HepG2 (cell line): ENCODE measurements at regions not wholly inside any gene's neighbourhood (a gene's known extent, or its start where the extent isn't known, plus 50 kb on each side); places are given as distances from the start of the nearest gene placed in this dataset.

Experiments used
- ATAC-seq: fragments of 200-7000 bp; cut with Tn5 transposase; 3 replicates; pipeline ENCODE4 v1.9.1; 2020; ENCODE audit warnings: mild to moderate bottlenecking, moderate library complexity
- BruUV-seq: library from RNA; stranded (reverse); fragments of 400-500 nt; replicated peaks from 2 replicates; lab custom pipeline; 2021; lab: Mats Ljungman, UMichigan
- CTCF ChIA-PET: fragments of 300-600 bp; formaldehyde crosslinking; extraction: SDS; loops from one replicate; lab custom pipeline; 2021; ENCODE audit warnings: low total read pairs, inconsistent platforms, low intra/inter-chr PET ratio; lab: Yijun Ruan, JAX
- POLR2A ChIA-PET: fragments of 350-600 bp; sonication (Branson Sonifier 250); formaldehyde crosslinking; loops from one replicate; lab custom pipeline; 2020; ENCODE audit warnings: antibody characterized with exemption, inconsistent platforms; lab: Yijun Ruan, JAX
- DNase-seq: peaks from one replicate; pipeline ENCODE4 v3.0.0-alpha.2; 2015; ENCODE audit warnings: low spot score
- FAIRE-seq: peaks from 3 replicates; lab custom pipeline; 2011; peaks lifted over from hg19 to GRCh38; lab: Jason Lieb, UNC
- H2AFZ ChIP-seq: one replicate; pipeline ENCODE4 v1.6.1; 2011; ENCODE audit warnings: low read length, inconsistent platforms
- H3K27ac ChIP-seq: fragments of 300-600 bp; 3 replicates; pipeline ENCODE4 v1.8.0; 2011; ENCODE audit warnings: mixed run types, mild to moderate bottlenecking, mixed read lengths, low read length, inconsistent platforms; ENCODE audit not compliant: insufficient read depth; ENCODE audit errors: extremely low read length
- H3K27me3 ChIP-seq, 2 experiments: fragments of 200-600 bp in 1 of 2; 2 replicates in 1 of 2; 3 replicates in 1 of 2; pipeline versions ENCODE4 v1.6.0 to v1.8.0; 2011; ENCODE audit warnings: low read length in 2 of 2, mild to moderate bottlenecking in 2 of 2, moderate library complexity in 2 of 2, inconsistent platforms in 1 of 2; ENCODE audit not compliant: insufficient read depth in 2 of 2, control insufficient read depth in 1 of 2
- H3K36me3 ChIP-seq, 2 experiments: fragments of 200-600 bp in 1 of 2; replicated peaks in 1 of 2; 2 replicates in 1 of 2; 3 replicates in 1 of 2; pipeline versions ENCODE4 v1.5.1 to v1.8.0; 2011; ENCODE audit warnings: low read length in 2 of 2, inconsistent platforms in 1 of 2; ENCODE audit not compliant: insufficient read depth in 2 of 2, control insufficient read depth in 1 of 2
- H3K4me1 ChIP-seq: 2 replicates; pipeline ENCODE4 v1.5.1; 2012; ENCODE audit warnings: low read length, inconsistent platforms; ENCODE audit not compliant: insufficient read depth
- H3K4me2 ChIP-seq: 2 replicates; pipeline ENCODE4 v1.6.0; 2011; ENCODE audit warnings: low read depth, low read length, inconsistent platforms
- H3K4me3 ChIP-seq, 3 experiments: fragments of 200-600 bp in 1 of 3; sonication (generic), shearing (Covaris generic) in 1 of 3; replicated peaks in 1 of 3; 2 replicates each; pipeline ENCODE4 v1.5.1; 2011 to 2016; ENCODE audit warnings: low read length in 3 of 3, inconsistent platforms in 2 of 3, low read depth in 2 of 3, mild to moderate bottlenecking in 2 of 3, control low read depth in 1 of 3, mixed read lengths in 1 of 3; ENCODE audit not compliant: insufficient read depth in 1 of 3
- H3K79me2 ChIP-seq: one replicate; pipeline ENCODE4 v1.6.1; 2011; ENCODE audit warnings: low read length, inconsistent platforms; ENCODE audit not compliant: insufficient read depth
- H3K9ac ChIP-seq: 2 replicates; pipeline ENCODE4 v1.6.0; 2011; ENCODE audit warnings: mild to moderate bottlenecking, low read depth, low read length, inconsistent platforms; ENCODE audit not compliant: insufficient read depth
- H3K9me3 ChIP-seq: 2 replicates; pipeline ENCODE4 v1.5.1; 2012; ENCODE audit warnings: mild to moderate bottlenecking, low read length
- H4K20me1 ChIP-seq: 2 replicates; pipeline ENCODE4 v1.6.0; 2011; ENCODE audit warnings: inconsistent platforms, mild to moderate bottlenecking, low read length, moderate library complexity; ENCODE audit not compliant: insufficient read depth
- BORCS8-MEF2B ChIP-seq: sonication (generic); formaldehyde crosslinking; IDR thresholded peaks from 2 replicates; pipeline ENCODE4 v1.8.0; 2022; ENCODE audit warnings: mild to moderate bottlenecking, missing genetic modification reagents
- MATR3 ChIP-seq: sonication (generic); formaldehyde crosslinking; IDR thresholded peaks from 2 replicates; pipeline ENCODE4 v1.4.0; 2020; ENCODE audit warnings: missing genetic modification reagents
- MIER3 ChIP-seq: IDR thresholded peaks from 2 replicates; pipeline ENCODE4 v1.6.1; 2016; ENCODE audit warnings: missing compliant biosample characterization, borderline replicate concordance
- MTF2 ChIP-seq: sonication (generic); formaldehyde crosslinking; IDR thresholded peaks from 2 replicates; pipeline ENCODE4 v1.5.0; 2020; ENCODE audit warnings: missing genetic modification reagents, borderline replicate concordance
- NAIF1 ChIP-seq: sonication (generic); formaldehyde crosslinking; IDR thresholded peaks from 2 replicates; pipeline ENCODE4 v1.5.0; 2020; ENCODE audit warnings: mild to moderate bottlenecking, missing genetic modification reagents, borderline replicate concordance
- NFYB ChIP-seq: sonication (generic); formaldehyde crosslinking; IDR thresholded peaks from 2 replicates; pipeline ENCODE4 v1.4.0; 2020; ENCODE audit warnings: missing genetic modification reagents
- PAX8 ChIP-seq: sonication (generic); formaldehyde crosslinking; IDR thresholded peaks from 2 replicates; pipeline ENCODE4 v1.8.0; 2022; ENCODE audit warnings: mild to moderate bottlenecking, missing genetic modification reagents, borderline replicate concordance
- SMAD9 ChIP-seq: sonication (generic); formaldehyde crosslinking; IDR thresholded peaks from 2 replicates; pipeline ENCODE4 v1.5.1; 2020; ENCODE audit warnings: mild to moderate bottlenecking, missing genetic modification reagents
- TBL1XR1 ChIP-seq: fragments of 150-350 bp; IDR thresholded peaks from 2 replicates; pipeline ENCODE4 v1.6.1; 2014; ENCODE audit warnings: borderline replicate concordance, low read length; ENCODE audit not compliant: partially characterized antibody
- ZMYM4 ChIP-seq: sonication (generic); formaldehyde crosslinking; IDR thresholded peaks from 2 replicates; pipeline ENCODE4 v1.8.1; 2023; ENCODE audit warnings: mild to moderate bottlenecking, missing genetic modification reagents
- WGBS: methylation state at CpG from one replicate; pipeline ENCODE4 v1.1.6; 2017; ENCODE audit warnings: low lambda C conversion rate; 5-methylcytosine and 5-hydroxymethylcytosine counted together
- in situ Hi-C: cut with HindIII; loops from 2 replicates; pipeline ENCODE4 v1.10.0; 2017; ENCODE audit warnings: low pct_unique_long_range_greater_than_20kb; ENCODE audit not compliant: extremely low pct_ligation_motif_present
- intact Hi-C: fragments of 100-400 bp; cut with micrococcal nuclease; formaldehyde crosslinking; loops from one replicate; pipeline ENCODE4 v1.10.0; 2022; ENCODE audit not compliant: unreplicated experiment
- TF ChIP-seq, protein P1 (sequence below): sonication (generic); formaldehyde crosslinking; IDR thresholded peaks from 2 replicates; pipeline ENCODE4 v1.4.0; 2020; ENCODE audit warnings: missing genetic modification reagents
- TF ChIP-seq, protein P2 (sequence below): sonication (generic); formaldehyde crosslinking; IDR thresholded peaks from 2 replicates; pipeline ENCODE4 v1.4.0; 2020; ENCODE audit warnings: missing genetic modification reagents, borderline replicate concordance
- TF ChIP-seq, protein P3 (sequence below): sonication (generic); formaldehyde crosslinking; IDR thresholded peaks from 2 replicates; pipeline ENCODE4 v1.8.1; 2023; ENCODE audit warnings: mild to moderate bottlenecking, missing genetic modification reagents
- TF ChIP-seq, protein P4 (sequence below): sonication (generic); formaldehyde crosslinking; IDR thresholded peaks from 2 replicates; pipeline ENCODE4 v1.8.0; 2022; ENCODE audit warnings: mild to moderate bottlenecking, missing genetic modification reagents; ENCODE audit not compliant: insufficient replicate concordance

DNA sequence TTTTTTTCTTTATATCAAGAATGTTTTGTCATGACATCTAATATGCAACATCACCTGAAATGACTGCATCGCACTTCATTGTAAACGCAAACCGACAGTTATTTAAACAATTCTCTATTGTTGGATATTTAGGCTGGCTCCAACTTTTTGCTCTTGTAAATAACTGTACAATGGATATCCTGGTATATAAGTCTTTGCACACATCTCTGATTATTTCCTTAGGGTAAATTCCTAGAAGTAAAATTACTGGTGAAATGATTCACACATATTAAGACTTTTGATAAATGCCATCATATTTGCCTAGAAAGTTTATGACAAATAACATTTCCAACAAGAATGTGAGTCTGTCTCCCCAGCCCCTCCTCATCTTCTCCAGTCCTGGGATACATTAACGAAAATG, 154.7 kb downstream of the TFAP2C start:
- no peak overlapping the region for H3K4me2 ChIP-seq
- no peak for DNase-seq
- H2AFZ ChIP-seq = no peak overlapping the region
- H3K9ac ChIP-seq = no peak overlapping the region
- no peak overlapping the region for H3K4me3 ChIP-seq
- 56% methylated on average over 4 of the region's 4 CpGs for WGBS
- POLR2A ChIA-PET = no interaction called here
- ATAC-seq = no peak
- intact Hi-C loops = no loop called here
- FAIRE-seq = no peak
- CTCF ChIA-PET = no interaction called here
- in situ Hi-C loops = no loop called here
- no TSS peak for BruUV-seq
- no peaks in the 10 kb centered on the region for H3K9me3 ChIP-seq
- H3K79me2 ChIP-seq = no peaks in the 10 kb centered on the region
- H4K20me1 ChIP-seq = no peaks in the 10 kb centered on the region
- H3K27ac ChIP-seq = no peak overlapping the region
- peaks cover 12% of the 10 kb centered on the region for H3K4me1 ChIP-seq
- no peaks in the 10 kb centered on the region for H3K36me3 ChIP-seq
- H3K27me3 ChIP-seq = peaks cover 0 to 21% of the 10 kb centered on the region in 2 experiments; a peak in 2 of 5 replicates
- TF ChIP-seq BORCS8-MEF2B (CRISPR knock-in tag) (no peak), MIER3 (CRISPR knock-in tag) (no peak), ZMYM4 (CRISPR knock-in tag) (no peak), SMAD9 (CRISPR knock-in tag) (no peak), PAX8 (CRISPR knock-in tag) (no peak), NFYB (no peak), MTF2 (CRISPR knock-in tag) (no peak), TBL1XR1 (no peak), MATR3 (CRISPR knock-in tag) (no peak), NAIF1 (CRISPR knock-in tag) (no peak)
- TF ChIP-seq, protein P1, sequence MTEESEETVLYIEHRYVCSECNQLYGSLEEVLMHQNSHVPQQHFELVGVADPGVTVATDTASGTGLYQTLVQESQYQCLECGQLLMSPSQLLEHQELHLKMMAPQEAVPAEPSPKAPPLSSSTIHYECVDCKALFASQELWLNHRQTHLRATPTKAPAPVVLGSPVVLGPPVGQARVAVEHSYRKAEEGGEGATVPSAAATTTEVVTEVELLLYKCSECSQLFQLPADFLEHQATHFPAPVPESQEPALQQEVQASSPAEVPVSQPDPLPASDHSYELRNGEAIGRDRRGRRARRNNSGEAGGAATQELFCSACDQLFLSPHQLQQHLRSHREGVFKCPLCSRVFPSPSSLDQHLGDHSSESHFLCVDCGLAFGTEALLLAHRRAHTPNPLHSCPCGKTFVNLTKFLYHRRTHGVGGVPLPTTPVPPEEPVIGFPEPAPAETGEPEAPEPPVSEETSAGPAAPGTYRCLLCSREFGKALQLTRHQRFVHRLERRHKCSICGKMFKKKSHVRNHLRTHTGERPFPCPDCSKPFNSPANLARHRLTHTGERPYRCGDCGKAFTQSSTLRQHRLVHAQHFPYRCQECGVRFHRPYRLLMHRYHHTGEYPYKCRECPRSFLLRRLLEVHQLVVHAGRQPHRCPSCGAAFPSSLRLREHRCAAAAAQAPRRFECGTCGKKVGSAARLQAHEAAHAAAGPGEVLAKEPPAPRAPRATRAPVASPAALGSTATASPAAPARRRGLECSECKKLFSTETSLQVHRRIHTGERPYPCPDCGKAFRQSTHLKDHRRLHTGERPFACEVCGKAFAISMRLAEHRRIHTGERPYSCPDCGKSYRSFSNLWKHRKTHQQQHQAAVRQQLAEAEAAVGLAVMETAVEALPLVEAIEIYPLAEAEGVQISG = no peak
- TF ChIP-seq, protein P2, sequence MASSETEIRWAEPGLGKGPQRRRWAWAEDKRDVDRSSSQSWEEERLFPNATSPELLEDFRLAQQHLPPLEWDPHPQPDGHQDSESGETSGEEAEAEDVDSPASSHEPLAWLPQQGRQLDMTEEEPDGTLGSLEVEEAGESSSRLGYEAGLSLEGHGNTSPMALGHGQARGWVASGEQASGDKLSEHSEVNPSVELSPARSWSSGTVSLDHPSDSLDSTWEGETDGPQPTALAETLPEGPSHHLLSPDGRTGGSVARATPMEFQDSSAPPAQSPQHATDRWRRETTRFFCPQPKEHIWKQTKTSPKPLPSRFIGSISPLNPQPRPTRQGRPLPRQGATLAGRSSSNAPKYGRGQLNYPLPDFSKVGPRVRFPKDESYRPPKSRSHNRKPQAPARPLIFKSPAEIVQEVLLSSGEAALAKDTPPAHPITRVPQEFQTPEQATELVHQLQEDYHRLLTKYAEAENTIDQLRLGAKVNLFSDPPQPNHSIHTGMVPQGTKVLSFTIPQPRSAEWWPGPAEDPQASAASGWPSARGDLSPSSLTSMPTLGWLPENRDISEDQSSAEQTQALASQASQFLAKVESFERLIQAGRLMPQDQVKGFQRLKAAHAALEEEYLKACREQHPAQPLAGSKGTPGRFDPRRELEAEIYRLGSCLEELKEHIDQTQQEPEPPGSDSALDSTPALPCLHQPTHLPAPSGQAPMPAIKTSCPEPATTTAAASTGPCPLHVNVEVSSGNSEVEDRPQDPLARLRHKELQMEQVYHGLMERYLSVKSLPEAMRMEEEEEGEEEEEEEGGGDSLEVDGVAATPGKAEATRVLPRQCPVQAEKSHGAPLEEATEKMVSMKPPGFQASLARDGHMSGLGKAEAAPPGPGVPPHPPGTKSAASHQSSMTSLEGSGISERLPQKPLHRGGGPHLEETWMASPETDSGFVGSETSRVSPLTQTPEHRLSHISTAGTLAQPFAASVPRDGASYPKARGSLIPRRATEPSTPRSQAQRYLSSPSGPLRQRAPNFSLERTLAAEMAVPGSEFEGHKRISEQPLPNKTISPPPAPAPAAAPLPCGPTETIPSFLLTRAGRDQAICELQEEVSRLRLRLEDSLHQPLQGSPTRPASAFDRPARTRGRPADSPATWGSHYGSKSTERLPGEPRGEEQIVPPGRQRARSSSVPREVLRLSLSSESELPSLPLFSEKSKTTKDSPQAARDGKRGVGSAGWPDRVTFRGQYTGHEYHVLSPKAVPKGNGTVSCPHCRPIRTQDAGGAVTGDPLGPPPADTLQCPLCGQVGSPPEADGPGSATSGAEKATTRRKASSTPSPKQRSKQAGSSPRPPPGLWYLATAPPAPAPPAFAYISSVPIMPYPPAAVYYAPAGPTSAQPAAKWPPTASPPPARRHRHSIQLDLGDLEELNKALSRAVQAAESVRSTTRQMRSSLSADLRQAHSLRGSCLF (CRISPR knock-in tag) = no peak
- TF ChIP-seq, protein P3, sequence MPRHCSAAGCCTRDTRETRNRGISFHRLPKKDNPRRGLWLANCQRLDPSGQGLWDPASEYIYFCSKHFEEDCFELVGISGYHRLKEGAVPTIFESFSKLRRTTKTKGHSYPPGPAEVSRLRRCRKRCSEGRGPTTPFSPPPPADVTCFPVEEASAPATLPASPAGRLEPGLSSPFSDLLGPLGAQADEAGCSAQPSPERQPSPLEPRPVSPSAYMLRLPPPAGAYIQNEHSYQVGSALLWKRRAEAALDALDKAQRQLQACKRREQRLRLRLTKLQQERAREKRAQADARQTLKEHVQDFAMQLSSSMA (CRISPR knock-in tag) = no peak
- TF ChIP-seq, protein P4, sequence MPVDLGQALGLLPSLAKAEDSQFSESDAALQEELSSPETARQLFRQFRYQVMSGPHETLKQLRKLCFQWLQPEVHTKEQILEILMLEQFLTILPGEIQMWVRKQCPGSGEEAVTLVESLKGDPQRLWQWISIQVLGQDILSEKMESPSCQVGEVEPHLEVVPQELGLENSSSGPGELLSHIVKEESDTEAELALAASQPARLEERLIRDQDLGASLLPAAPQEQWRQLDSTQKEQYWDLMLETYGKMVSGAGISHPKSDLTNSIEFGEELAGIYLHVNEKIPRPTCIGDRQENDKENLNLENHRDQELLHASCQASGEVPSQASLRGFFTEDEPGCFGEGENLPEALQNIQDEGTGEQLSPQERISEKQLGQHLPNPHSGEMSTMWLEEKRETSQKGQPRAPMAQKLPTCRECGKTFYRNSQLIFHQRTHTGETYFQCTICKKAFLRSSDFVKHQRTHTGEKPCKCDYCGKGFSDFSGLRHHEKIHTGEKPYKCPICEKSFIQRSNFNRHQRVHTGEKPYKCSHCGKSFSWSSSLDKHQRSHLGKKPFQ (CRISPR knock-in tag) = no peak
